SIG-M5 treated with dmso at 0.1 percent for 504 hours (cell line): ENCODE measurements at regions not wholly inside any gene's neighbourhood (a gene's known extent, or its start where the extent isn't known, plus 50 kb on each side); places are given as distances from the start of the nearest gene placed in this dataset.
"Not testable (repeated sequence)": the region's sequence is repeated elsewhere in the genome, so short reads cannot be mapped to it uniquely, and the experiment has no call there.

Source experiments
- DNase-seq: peaks from one replicate; lab custom pipeline; 2025; ENCODE audit not compliant: unreplicated experiment; lab: John Stamatoyannopoulos, UW

DNA sequence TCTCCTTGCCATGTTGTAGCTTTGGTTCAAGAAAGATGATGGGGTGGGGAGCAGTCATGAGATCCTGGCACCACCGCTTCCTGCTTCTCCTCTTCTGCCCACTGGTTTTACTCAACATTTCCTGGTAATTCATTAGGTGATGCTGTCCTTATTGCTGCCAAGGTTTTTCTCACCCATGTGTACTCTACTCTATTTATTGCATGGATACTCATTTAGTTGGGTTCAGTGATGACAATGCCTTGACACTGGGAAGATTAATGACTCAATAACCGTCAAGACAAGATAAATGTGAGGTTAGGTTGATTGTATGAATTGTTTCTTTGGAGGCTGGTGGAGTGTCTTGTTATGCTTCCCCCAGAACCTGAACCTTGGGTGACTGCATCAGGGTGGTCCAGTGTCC, 484.2 kb downstream of the SIPA1L2 start:
- DNase-seq: no peak

DNA sequence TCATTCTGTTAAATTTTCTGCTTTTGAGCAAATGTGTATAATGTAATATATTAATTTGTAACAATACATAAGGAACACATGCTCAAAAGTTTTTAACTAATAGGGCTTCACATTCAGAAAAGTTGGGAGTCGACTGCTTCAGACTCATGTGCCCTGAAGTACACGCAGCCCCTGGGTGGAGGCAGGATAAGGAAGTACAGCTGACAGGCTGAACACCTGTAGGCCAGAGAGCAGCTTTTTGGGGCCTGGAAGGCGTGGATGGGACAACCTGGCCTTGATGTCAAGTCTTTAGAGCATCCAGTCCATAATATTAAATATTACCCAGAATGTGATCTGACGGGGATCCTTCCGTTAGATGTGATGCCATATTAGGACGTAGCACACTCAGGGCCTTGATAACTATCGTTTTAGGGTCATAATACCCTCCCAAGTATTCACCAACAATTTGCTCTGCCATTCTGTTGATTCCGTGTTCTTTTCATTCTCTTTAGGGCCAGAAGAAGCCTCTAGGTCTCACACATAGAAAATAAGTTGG, 485.2 kb downstream of the SIPA1L2 start:
- DNase-seq: no peak

DNA sequence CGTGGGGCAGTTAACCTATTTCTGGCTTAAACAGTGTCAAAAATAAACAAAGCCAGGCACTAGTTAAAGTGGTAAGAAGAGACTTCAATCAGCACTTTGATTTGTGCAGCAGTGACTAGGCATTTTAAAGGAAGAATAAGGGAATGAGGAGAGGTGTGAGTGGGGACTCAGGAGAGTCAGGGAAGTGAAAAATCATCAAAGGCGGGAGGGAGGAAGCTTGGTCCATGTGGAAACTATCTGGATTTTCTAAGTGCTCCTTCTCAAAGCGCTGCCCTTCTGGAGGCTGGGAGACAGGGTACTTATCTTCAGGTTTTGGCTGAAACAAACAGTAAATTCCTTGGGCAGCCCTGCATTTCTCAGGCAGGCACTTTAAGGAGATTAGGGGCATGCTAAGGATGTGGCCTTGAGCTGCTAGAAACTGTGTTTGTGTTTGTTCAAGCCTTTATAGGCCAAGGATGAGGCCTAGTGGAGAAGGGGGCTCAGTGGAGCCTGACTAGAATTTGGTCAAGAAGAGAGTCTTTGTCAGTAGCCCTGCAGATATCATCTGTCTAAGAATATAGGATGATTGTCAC, 486.5 kb downstream of the SIPA1L2 start:
- no peak for DNase-seq

DNA sequence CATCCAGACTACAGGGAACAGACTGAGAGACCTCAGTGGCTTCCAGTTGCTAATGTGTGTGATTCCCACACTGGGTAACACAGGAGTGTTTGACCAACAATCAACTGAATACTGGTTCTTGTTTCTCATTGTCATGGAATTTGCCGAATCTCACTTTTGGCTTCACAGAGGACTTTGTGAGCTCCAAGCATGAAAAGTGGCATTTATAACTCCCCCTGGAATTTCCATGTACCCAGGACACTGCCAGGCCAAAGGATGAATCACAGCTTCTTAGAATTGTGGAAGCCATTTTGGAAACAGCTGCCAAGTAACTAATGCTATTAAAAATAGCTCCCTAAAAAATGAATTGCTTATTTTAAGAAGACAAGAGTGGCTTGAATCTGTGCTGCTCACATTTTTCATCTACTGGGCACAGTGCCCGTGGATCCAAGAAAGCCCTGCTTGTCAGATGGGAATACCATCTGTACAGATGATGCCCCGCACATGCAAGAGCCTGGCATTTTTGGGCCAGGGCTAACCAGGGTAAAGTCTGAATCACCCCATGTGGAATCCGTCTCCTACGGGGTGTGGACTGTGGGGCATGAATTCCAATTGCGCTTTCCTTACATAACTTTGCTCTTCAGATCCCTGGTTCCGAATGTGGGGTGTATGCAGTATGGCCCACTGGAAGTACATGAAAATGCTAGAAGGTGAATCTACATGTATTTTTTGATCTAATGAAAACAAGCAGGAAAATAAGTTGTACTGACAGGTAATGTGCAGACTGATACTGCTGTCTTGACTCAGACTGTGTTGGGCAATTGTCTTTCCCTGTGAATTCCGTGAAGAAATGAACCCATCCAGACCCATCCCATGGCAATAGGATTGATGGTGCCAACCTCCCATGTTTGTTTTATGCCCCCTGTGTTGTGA, 487.3 kb downstream of the SIPA1L2 start:
- DNase-seq: no peak

DNA sequence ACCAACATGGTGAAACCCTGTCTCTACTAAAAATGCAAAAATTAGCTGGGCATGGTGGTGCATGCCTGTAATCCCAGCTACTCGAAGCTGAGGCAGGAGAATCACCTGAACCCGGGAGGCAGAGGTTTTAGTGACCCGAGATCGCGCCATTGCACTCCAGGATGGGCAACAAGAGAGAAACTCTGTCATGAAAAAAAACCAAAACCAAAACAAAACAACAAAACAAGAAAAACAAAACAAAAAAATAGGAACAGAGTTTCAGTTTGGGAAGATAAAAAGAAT, 488.8 kb downstream of the SIPA1L2 start:
- DNase-seq: not testable (repeated sequence)

DNA sequence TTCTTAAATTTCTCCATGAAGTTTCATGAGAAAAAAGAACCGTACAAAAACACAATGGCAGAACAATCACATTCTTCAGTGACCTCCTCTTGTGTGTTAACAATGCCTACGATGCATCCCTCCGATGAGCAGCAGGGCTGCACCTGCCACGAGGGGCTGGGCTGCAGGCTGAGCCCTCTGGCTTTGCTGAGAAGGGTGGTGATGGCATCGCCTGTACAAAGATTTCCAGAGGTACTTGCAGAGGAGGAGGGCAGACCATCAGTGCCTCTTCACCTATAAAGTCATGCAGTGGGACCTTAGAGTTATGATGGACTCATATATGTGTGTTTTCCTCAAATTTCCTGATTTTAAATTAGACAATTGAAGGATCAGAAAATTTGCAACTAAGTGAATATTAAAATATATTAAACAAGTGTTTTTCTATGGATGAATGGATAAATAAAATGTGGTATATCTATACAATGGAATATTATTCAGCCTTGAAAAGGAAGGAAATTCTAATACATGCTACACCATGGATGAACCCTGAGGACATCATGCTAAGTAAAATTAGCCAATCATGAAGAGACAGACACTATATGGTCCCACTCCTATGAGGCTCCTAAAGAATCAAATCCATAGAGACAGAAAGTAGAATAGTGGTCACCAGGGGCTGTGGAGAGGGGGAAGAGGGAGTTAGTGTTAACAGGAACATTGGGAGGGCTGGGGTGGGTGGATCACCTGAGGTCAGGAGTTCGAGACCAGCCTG, 489.3 kb downstream of the SIPA1L2 start:
- no peak for DNase-seq

DNA sequence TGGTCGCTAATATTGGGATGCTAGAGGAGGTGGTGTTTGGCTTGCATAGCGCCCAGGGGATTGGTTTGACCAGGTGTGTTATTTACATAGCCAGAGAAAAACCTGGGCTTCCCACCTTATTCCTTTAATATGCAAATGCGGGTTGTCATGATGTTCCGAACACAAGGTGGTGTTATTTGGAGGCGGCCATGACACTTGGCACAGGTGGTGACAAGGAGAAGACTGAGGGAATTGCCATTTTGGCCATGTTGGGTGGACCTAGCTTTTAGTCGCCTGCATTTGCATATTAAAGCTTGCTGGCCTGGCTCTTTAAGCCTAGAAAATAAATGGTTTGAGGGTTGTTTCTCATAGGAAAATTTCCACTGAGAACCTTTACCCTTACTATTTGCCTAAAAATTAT, 490.5 kb downstream of the SIPA1L2 start:
- DNase-seq: no peak

DNA sequence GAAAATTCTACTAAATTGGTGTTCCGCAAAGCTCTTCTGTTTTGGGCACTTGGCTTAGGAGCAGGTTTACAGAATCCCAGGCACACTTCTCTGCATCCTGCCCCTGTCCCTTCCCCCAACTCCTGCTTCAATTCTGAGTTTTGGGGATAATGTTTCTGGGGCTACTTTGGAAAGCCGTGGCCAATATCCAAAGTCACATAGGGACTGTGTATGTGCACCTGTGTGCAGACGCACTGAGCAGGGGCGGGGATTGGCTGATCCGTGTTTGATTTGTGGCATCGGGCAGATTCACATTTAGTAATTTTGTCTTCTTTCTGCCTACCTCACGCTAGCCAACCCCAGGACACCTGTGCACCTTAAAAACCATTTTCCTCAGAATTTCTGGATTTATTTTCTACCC, 491.9 kb downstream of the SIPA1L2 start:
- DNase-seq: no peak

DNA sequence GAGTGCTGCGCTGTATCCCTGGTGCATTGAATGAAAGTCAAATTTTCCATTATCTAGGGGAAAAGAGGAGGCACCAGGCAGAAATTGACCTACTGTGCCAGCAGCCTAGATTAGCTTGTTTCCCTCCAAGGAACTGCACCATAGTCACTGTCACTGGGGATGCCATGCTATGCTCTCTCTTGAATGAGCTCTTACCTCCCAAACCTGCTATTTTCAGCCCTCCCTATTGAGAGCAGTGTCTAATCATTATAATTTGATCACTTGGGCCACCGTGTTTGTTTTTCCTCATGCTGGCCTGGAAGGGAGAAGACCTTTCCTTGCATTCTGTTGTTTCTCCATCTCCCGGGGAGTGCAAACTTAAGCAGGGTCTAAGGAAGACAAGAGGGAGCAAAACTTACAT, 492.9 kb downstream of the SIPA1L2 start:
- DNase-seq: no peak

DNA sequence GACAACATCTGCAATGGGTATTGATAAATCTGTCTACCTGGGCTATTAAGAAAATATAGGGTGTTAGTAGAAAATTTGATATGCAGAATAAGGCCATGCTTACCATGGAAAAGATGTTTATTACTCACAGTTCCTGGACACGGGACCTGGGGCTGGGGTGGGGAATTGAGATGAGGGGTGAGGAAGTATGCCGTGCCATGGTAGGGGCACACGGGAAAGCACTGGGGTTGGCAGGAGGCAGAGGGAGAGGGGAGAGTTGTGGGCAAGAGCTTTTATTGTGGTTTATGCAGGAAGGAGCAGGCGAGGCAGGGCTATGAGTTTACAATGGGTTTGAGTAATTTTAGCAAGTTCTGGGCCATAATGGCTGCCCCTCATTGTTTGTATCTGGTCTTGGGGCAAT, 493.8 kb downstream of the SIPA1L2 start:
- no peak for DNase-seq

DNA sequence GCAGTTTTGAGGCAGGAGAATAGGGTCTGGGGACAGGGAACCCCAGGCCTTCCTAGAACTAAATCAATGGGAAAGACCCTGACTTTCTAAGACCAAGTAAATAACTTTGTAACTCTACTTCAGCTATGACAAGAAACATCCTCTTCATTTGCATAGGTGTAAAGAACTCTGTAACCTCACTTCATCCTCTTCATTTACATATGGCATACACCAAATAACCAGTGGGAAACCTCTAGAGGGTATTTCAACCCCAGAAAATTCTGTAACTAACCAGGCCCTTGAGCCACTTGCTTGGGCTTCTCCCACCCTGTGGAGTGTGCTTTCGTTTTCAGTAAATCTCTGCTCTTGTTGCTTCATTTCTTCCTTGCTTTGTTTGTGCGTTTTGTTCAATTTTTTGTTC, 495.6 kb downstream of the SIPA1L2 start:
- no peak for DNase-seq

DNA sequence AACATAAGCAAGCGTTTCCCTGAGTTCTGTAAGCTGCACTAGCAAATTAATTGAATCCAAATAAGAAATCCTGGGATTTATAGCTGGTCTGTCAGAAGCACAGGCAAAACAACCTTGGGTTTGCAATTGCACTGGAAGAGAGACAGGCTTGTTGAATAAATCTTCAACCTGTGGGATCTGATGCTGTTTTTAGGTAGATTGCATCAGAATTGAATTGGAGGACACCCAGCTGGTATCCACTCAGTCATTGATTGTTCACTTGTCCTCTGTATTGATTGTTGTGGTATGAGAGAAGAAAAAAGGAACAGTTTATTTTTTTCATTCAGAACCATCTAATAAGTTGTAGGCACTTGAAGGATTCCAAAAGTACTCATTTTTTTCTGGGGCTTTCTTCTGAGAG, 497.4 kb downstream of the SIPA1L2 start:
- DNase-seq: no peak

DNA sequence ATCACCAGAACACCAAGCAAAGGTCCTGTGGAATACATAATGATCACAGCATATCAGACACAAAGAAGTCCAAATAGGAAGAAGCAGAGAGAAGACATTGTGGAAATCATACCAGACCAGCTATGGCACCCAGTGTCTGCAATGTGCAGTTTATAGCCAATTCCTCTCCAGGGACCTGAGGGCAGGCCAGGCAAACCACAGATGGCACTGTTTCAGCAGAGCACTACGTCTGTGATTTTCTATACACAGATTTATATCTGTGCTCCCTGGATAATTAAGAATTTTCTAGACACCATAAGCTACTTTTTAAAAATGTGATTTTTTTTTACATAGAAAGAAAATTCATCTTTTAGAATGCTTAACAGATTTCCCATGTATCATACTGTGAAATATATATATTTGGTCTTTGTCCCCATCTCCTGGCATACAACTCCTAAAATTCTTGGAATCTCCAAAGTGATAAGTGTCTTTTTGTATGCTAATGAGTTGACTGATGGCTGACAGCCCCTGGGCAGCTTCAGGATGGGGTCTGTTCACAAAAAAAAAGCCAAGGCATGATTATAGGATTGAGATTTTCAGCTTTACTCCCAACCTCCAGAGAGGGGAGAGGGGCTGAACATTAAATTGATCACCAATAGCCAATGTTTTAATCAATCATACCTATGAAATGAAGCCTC, 498.1 kb downstream of the SIPA1L2 start:
- no peak for DNase-seq

DNA sequence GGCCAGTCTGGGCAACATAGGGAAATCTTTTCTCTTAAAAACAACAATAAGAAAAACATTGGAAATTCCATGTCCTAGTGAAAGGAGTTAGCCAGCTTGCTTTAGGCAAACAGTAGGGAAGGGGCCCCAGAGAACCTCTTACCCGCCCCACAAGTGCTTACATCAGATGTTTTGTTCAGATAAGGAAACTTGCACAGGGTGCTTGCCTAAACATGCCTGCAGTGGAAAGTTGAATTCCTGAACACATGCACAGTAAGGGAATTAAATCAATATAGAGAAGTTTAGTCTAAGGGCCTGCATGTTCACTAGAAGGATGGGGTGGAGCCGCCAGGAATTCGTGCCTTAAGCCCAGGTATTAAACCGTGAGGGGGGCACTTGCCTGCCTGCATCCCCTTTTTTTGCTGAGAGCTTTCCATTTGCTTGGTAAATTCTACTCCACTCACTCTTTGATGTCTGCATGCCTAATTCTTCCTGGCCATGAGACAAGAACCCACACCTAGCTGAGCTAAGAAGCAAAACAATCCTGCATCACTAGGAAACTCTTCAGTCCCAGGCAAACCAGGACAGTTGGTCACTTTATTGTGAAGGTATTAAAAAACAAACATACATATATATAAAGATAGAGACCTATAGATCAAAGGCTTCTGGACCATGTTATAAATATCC, 499.0 kb downstream of the SIPA1L2 start:
- no peak for DNase-seq

DNA sequence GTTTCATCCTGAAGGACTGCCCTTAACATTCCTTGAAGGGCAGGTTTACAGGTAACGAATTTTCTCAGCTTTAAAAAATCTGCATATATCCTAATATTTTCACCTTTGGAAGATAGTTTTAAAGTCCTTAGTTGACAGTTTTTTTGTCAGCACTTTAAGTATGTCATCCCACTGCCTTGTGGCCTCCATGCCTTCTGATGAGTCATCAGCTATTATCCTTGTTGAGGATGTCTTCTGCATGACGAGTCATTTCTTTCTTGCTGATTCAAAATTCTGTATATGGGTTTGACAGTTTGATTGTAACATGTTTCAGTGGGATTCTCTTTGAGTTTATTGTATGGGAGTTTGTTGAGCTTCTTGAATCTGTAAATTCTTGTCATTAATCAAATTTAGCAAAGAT, 500.6 kb downstream of the DISC1 start:
- DNase-seq: peak; percentile 11

DNA sequence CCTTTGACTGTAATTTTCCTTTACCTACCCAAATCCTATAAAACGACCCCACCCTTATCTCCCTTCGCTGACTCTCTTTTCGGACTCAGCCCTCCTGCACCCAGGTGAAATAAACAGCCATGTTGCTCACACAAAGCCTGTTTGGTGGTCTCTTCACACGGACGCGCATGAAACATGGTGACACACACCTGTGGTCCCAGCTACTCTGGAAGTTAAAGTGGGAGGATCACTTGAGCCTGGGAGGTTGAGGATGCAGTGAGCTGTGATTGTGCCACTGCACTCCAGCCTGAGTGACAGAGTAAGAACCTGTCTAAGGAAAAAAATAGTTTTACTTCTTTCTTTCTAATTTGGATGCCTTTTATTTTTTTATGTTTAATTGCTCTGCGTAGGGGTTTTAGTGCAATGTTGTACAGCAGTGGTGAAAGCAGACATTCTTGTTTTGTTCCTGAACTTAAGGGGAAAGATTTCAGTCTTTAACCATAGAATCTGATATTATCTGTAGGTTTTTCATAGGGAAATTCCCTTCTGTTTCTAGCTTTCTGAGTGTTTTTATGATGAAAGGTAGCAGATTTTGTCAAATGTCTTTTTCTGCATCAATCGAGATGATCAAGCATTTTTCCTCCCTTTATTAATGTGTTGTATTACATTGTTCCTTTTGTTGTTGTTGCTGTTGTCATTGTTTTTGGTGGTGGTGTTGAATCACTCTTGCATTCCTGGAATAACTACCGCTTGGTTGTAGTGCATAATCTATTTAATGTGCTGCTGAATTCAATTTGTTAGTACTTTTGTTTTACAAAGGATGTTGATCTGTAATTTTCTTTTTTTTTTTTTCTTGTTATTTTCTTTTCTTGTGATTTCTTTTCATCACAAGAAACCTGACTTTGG, 497.4 kb downstream of the DISC1 start:
- no peak for DNase-seq

DNA sequence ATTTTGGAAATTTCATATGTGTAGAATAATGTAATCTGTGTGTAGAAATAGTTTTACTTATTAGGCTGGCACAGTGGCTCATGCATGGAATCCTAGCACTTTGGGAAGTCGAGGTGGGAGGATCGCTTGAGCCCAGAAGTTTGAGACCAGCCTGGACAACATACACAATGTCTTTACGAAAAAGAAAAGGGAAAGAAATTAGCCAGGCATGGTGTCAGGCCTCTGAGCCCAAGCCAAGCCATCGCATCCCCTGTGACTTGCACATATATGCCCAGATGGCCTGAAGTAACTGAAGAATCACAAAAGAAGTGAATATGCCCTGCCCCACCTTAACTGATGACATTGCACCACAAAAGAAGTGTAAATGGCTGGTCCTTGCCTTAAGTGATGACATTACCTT, 491.3 kb downstream of the DISC1 start:
- not testable (repeated sequence) for DNase-seq

DNA sequence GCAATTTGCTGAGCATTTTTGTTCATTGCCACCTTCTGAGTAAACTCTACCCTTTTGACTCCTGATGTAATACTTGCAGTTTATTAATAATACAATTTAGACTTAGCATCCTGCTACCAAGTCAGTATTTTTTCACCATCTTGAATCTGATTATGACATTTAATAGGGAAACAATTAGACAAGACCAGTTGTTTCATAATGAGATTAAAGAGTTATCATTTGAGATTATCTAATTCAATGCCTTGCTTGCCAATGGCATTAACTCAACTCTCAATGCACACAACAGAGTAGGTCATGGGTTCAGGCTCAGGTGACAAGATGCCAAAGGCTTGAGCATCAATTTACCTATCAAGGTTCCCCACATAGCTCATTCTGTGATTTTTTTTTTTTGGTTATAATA, 488.4 kb downstream of the DISC1 start:
- DNase-seq: no peak

DNA sequence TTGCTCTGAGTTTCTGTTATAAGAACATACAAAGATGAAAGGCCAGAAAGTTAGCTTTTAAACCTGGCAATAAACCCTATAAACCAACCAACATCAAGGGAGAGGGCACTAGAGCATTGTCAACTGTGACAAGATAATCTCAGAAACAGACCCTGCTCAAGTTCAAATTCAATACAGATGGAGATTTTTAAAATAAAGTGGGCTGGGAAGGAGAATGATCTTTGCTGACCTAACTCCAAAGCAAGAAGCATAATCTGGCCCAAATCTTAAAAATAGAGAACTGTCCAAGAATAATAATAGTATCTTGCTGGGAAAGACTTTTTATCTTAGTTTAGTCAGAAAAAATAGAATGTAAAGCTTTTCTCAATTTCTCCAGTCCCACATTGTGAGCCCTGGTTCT, 485.5 kb downstream of the DISC1 start:
- DNase-seq: no peak

DNA sequence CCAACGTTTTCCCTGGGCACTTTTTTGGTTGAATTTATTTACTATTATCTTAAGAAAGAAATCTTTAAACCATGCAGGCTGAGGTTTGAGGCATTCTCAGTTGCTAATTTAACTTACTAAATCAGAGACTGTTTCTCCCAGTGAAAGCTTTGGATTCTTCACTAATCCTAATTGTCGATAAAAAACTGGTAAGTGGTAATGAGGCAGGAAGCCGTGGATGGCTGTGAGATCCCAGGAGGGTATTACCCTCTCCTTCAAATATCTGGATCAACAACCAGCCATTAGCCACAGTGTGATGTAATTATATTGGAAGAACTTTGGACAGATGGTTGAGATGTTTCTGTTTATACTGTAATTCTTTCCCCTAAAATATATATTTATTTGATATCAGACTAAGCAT, 485.0 kb downstream of the DISC1 start:
- no peak for DNase-seq
